NCI-H1092 (cell line): ENCODE measurements at regions not wholly inside any gene's neighbourhood (a gene's known extent, or its start where the extent isn't known, plus 50 kb on each side); places are given as distances from the start of the nearest gene placed in this dataset.
"Not testable (repeated sequence)": the region's sequence is repeated elsewhere in the genome, so short reads cannot be mapped to it uniquely, and the experiment has no call there.

Experiments
- DNase-seq: peaks from one replicate; lab custom pipeline; 2025; lab: John Stamatoyannopoulos, UW

- no peak for DNase-seq
These were observed 228.6 kb upstream of the ID4 start for GRCh38 chr6:19608546-19608945.

GRCh38 chr6:19609972-19610641, 227.1 kb upstream of the ID4 start:
- no peak for DNase-seq

GRCh38 chr6:19612672-19613466, 224.3 kb upstream of the ID4 start:
- DNase-seq = not testable (repeated sequence)

DNA sequence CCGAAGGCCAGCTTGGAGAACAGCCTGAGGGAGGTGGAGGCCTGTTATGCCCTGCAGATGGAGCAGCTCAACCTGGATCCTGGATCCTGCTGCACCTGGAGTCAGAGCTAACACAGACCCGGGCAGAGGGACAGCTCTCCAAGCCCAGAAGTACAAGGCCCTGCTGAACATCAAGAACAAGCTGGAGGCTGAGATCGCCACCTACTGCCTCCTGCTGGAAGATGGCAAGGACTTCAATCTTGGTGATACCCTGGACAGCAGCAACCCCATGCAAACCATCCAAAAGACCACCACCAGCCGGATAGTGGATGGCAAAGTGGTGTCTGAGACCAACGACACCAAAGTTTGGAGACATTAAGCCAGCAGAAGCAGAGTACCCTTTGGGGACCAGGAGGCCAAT, 223.5 kb upstream of the ID4 start:
- no peak for DNase-seq

- DNase-seq = no peak
These were observed 221.1 kb upstream of the ID4 start for GRCh38 chr6:19616022-19616421.

DNA sequence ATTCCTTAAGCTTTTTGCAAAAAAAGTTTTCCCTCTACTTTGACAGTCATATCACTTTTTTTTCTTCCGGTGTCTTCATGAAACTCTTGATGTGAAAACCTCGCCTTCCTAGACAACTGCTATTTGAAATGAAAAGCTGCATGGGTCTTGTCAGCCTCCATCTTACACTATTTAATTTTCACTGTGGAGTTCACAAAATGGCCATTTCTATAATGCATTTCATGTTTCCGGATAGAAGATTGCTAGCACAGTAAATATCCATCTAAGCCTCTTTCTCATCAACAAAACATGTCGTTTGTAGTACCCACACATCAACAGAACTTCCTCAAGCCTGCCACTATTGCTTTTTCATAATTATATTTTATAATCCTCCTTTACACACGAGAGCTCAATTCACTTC, 204.9 kb upstream of the ID4 start:
- DNase-seq = peak; percentile 46

GRCh38 chr6:19632786-19633185, 204.4 kb upstream of the ID4 start:
- peak; percentile 10 for DNase-seq

GRCh38 chr6:19635728-19636127, 201.4 kb upstream of the ID4 start:
- no peak for DNase-seq

GRCh38 chr6:19637010-19637409, 200.2 kb upstream of the ID4 start:
- DNase-seq = no peak

DNA sequence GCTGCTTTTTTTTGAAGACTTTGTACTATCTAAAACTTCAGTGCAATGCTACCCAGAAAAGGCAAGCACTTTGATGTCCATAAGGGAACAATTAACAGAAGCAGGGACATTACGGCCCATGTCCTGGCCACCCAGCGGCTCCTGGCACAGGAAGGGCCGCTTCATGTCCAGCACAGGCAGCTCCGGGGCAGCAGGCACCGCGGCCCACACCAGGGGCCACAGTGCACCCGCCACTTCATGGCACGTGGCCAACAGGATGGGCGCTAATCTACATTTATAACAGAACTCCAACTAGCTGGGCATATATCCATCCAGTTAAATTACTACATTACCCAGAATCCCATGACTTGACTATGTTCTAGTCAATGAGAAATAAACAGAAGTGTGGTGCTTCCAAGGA, 198.2 kb upstream of the ID4 start:
- DNase-seq = no peak

GRCh38 chr6:19643287-19643686, 193.9 kb upstream of the ID4 start:
- no peak for DNase-seq

DNA sequence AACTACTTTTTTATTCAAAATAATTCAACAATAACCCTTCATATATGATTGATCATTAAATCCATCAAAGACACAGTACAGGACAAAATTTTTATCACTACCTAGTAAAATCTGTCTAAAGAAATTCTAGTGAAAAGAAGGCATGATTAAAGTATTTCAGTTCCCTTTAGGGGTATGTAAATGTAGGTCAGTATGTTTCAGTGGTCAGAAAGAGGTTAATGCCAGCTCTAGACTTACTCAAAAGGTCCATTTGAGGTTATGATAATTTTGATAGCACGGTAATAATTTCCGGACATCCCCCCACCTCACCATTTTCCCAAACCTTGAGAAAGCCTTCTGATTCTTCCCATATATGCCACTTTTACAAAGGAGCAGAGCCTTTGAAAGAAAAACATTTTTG, 193.5 kb upstream of the ID4 start:
- DNase-seq = no peak

- DNase-seq = no peak
These were observed 181.4 kb upstream of the ID4 start for GRCh38 chr6:19655744-19656143.

GRCh38 chr6:19660123-19660910, 176.9 kb upstream of the ID4 start:
- DNase-seq = no peak

GRCh38 chr6:19662911-19663310, 174.3 kb upstream of the ID4 start:
- no peak for DNase-seq

DNA sequence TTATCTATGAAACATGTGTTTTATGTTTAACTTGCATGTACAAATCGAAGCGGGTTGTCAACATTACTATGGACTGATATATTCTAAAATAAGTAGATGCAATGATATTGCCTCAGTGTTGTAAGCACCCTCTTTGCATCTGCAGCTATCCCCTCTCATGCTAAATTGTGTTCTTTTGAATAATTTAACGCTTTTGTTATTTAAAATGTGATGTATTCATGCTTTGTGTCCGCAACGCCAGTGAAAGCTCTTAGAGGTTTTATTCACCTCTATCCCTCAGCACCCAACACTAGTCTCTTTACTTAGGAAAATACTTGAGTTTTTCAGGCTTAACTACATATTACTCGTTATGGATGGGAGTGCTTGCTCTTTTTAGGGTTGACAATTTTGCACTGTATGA, 173.7 kb upstream of the ID4 start:
- no peak for DNase-seq

DNA sequence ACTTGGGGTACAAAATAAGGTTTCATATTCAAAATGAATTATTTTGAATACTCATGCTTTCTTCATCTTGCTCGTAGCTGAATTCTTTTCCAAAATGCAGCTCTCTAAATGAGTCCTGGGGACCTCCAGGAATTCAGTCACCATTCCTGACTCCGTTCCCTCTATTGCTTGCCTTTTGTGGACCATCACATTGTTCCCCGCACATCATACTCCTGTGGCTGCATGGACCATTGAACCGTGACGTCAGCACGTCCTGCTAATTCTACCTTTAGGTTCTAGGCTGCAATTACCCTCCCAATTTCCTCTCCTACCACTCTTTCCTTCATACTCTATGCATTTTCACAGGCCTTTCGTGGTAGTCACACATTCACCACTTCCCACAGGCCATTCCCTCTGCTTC, 173.1 kb upstream of the ID4 start:
- DNase-seq = no peak

DNA sequence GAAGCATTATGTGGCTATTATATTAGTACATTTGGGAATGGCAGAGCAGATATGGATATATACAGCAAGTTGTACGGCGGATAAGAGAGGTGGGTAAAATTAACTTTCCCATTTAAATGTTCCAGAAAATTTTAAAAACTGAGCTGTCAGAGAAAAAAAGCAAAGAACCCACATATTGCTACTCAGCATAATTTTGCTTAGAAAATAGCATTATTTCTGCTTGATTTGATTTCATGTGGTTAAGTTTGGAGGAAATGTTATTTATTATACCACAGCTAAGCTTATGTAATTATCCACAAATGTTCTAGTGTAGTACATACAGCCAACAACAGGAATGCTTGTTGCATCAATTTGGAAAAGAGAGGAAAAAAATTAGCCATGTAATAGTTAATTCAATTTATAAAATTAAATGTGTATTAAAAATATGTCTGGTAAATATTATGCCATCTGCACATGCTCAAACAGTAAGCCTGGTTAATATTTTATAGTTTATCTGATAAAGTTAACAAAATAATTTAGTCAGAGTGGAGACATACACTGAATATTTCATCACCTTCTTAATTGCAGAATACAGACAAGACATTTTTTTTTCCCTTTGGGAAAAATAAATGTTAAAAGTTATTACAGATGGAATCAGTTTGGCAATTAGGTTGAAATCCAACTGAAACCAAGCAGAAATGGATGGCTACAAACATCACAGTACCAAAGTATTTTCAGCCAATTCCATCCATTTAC, 172.1 kb upstream of the ID4 start:
- no peak for DNase-seq

GRCh38 chr6:19665613-19665909, 171.6 kb upstream of the ID4 start:
- no peak for DNase-seq

GRCh38 chr6:19668710-19669109, 168.5 kb upstream of the ID4 start:
- DNase-seq = no peak

- no peak for DNase-seq
These were observed 168.0 kb upstream of the ID4 start for GRCh38 chr6:19669206-19669605.

- DNase-seq = no peak
These were observed 154.3 kb upstream of the ID4 start for GRCh38 chr6:19682859-19683258.
